ENCODE measurements at regions not wholly inside any gene's neighbourhood (a gene's known extent, or its start where the extent isn't known, plus 50 kb on each side); places are given as distances from the start of the nearest gene placed in this dataset.

DNA sequence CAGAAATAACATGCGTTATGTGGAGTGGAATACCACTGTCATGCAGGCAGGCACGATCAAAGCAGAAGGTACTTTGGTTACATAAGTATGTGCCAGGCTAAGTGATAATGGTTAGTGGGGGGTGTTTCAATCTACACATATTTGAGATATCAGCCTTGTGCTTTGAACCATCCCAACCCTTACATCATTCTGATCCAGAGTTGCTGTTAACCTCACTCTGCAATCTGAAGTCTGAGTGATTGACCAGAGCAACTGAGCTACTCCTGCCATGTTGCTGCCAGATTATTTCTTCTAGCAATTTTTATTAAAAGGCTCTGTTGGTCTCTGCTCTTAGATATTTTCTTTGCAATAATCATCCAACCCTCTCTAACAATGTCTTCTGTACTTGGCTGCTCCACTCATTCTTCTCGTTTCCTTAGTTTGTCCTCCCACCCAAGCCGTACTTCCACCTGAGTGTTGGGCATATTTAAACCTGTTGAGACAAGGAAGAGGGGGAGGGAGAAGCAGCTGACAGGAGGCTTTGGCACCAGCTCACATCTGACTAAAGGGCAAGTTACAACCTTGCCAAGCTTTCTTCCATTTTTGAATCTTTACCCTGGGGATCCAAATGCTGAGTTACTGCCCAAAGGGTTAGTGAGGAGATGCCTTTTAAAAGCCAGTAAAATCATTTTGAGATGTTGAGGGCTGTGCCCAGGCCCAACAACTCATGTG, 114.1 kb upstream of the SESN3 start:
- no peak for DNase-seq

DNA sequence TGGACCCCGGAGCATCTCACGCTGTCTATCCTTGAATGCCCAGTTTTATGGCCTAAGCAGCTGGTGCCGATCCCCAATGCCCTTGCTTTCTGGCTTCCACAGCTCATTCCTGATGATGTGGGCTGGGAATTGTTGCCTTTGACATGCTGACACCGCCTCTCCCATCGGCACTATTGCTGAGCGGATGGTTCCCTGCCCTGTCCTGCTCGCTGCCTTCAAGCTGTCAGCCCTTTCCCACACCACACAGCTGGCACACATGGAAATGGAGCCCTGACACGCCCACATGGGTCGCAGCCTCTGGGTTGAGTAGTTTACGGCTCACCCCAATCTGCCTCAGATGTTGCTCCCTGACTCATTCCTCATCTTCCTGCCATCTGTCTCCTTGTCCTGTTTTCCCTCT, 110.2 kb upstream of the SESN3 start:
- DNase-seq, result no peak

DNA sequence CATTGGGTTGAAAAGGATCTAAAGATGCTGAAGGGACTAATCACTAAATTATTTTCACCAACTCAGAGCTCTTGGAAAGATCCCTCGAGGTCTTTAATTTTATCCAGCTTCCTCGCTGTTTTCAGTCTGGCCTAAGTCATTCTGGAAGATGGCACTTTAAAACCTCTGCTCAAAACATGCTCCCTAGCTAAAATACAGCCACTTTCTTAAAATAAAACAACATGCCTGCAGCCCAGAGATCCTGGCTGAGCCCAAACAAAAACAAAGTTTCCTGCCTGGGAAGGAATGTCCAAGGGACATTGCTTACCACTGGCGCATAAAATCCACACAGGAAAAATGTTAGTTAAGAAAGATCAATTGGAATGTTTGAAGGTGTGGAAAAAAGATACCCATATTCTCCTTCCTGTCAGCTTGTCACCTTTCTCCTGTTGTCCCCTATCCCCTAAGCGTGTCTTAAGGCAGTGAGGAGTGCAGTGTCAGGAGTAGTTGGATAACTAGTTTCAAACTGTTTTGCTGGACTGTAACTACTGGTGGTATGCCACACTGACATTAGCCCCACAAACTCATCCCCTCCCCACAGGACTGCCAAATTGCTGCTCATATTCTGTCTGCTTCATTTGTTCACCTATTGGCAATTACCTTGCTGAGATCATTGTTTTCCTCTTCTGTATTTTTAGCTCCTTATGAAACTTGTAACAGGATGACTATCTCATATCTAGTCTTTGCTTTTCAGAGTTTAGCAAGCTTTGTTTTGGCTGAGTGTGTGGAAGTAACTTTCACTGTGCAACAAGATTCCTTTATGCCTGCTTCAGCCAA, 108.3 kb upstream of the SESN3 start:
- no peak for DNase-seq

DNA sequence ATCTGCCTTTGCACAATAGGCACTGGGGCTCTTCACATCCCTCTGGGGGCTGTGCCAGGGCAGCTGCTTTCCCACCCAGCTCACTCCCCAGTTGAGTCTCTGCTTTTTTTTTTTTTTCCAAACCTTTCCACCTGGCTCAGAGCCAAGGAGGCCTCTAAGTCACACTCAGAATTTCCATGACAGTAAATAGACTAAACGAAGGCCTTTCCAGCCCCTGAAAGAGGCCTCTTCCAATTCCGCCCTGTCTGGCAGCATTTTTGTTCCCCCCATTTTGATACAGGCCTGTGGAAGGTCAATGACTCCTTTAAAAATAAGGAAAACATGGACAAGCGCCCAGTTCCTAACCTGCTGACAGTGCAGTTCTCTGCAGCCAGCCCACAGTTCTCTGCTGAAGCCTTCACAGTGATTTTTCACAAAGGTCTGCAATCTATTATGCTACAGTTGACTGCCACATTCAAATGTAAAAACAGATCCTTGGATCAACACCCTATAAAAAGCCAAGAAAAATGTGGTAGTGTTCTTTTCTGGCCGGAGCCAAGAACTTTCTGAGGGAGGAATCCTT, 107.5 kb upstream of the SESN3 start:
- no peak for DNase-seq

DNA sequence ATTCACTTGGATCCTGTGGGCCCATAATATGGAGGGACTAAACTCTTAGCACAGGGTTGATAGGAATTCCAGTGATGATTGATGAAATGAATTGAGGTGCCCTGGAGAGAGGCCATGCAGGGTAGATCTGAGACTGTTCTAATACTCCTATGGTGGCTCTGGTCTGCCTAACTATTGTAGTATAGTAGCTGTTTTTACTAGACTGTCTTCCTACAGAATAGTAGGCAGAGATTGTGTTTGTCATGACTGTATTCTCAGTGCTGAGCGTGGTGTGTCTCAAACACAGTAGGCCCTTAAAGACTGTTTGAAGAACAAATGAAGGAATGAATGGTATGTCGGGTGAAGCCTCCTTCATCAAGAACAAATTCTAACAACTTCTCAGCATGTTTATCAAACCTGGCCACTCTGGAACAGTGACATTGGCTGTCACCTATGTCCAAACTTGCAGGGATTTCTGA, 107.0 kb upstream of the SESN3 start:
- DNase-seq, result no peak

DNA sequence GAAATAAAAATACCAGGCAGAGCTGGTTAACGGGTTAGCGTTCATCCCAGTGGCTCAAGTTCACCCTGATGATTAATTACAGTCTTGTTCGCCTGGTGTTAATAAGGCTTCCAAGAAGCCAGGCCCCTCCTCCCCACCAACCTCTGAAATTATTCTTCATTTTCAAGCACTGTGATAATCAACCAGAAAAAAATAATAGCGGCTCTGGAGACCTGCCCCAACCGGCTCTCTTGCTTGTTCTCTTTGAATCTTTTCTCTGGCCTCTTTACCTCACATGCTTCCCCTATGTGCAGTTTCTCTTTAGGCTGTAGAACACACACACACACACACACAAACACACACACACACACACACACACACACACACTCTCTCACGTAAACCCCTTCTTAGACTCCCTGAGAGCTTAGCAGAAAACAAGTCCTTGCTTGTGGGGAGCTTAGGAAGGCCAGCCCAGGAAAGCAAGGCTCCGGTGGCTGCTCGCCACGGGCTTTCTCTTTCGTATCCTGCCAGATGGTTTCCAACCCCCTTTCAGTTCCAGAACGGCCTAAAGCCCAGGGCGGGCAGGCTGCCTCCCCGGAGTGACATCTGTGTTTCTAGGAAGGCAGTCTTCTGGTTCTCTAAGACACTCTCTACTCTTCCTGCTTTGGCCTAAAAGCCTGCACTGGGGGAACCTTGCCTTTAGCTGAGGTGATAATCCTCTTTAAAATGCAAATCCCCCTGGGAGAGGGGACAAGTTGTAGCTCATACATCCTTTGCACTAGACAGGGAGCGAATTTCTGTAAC, 106.4 kb upstream of the SESN3 start:
- DNase-seq, result no peak

DNA sequence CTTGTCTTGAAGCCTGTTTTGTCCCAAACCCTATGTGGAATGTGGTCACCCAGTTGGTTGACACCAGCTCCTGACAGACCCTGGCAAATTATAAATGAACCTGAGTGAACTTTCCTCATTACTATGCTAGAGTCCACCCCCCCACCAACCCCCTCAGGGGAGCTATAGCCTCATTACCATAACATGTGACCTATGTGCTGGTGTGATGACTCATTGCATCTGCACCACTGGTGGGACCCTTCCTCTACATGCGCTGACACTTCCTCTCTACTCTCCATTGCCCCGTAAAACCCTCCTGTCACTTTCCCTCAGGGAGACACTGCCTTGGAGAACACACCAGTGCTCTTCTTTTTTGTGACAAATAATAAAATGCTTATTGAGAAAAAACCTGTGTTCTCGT, 105.0 kb upstream of the SESN3 start:
- DNase-seq, result no peak

DNA sequence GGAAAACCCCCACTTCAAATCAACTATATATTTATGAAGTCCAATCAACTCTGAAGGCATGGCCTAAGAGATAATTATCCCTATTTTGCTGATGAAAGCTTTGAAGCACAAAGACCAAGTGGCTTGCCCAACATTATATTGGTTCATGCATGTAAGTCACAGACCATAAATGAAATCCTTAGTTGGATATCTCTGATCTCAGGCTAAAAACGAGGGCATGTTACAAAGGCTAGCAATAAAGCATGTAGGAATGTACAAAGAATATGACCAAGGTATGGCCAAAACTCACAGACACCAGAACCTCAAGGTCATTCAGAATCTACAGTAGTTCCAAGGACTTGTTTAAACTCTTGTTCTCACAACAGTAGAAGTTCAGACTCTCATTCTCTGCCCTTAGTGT, 100.2 kb upstream of the SESN3 start:
- DNase-seq, result no peak

DNA sequence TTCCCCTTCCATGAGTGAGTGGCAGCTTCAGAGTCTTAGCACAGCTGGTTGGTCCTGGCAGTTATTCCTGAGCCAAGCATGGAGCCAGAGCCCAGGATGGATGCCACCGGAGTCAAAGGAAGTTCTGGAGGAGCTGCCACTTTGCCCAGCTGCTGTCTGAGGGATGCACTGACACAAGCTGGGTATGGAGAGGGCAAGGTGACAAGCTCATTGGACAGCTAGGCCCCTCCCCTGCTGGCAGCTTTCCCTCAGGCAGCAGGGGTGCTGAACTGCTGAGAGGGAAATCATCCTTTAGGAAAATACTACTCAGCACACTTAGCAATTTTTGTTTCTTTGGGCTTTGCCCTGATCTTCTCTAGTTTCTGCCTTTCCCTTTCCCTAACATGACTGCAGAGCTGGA, 99.3 kb upstream of the SESN3 start:
- DNase-seq, result no peak

DNA sequence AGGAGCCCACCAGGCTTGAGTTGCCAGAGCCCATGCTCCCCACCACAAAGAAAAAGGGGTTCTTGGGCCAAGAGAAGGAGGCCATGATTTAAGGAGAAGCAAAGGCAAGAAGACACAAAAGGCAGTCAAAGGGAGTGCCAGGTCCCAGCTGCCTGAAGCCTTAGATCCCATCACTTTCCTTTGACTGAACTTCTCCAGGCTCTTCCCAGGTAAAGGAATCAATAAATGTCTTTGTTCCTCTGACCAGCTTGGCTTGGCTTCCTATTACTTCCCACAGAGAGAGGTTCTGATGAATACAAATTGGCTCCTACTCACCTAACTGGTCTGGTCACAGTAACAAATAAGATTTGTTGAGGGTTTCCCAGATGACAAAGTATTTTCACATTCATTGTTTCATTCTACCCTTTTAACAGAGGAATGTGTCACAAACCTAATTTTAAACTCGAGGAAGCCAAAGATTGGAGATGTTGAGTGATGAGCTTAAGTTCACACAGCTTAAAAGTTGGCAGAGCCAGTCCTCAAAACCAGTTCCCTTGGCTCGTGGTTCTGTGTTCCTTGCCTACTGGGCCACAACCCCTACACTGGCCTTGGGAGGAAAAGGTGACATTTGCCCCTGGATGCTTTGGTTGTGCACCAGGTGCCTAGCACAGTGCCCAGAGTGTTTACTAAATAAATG, 96.4 kb upstream of the SESN3 start:
- DNase-seq, result no peak

DNA sequence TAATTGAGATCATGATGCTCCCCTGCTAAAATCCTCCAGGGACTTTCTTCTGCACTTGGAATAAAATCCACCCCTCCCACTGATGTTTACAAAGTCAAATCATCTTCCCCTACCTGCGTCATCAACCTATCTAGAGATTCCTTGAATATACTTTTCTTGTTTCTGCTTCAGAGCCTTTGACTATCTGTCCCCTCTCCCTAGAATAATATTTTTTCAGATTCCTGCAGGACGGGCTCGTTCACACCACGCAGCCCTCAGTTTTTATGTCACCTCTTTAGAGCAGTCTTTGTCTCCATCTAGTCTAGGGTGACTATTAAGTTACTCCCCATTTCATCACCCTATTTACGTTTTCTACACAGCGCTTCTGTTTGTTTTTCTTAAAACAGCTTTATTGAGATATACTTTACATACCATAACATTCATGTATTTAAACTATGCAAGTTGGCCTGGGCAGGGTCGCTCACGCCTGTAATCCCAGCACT, 94.8 kb upstream of the SESN3 start:
- no peak for DNase-seq

DNA sequence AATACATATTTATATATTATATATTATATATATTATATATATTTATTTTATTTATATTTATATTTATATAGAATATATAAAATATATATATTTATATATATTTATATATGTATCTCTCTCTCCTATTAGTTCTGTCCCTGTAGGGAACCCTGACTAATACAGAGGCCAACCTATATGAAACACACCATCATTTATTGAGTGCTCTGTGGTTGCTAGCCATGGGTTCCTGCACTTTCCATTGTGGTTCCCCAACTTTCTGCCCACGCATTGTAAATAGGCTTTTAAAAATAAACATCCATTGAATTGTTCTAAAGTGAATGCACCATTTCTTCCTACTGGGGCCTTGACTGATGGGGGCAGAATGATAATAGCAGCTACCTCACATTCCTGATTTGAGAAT, 93.8 kb upstream of the SESN3 start:
- no peak for DNase-seq

DNA sequence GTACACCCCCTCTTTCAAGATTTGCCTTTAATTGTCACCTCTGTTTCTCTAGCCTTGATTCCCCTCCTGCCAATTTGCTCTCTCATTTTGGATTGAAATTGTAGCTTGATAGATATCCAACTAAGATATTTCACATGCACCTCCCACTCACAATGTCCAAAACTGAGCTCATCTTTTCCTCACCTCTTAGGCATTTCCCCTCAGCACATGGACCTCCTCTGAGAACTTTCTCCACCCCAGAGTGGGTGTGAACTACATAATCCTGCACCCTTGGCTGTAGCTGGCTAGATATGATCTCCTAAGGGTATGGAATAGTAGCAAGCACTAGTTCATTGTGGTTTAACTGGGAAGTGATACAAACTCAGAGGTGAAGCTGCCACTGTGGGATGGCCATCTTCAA, 91.5 kb upstream of the SESN3 start:
- no peak for DNase-seq

DNA sequence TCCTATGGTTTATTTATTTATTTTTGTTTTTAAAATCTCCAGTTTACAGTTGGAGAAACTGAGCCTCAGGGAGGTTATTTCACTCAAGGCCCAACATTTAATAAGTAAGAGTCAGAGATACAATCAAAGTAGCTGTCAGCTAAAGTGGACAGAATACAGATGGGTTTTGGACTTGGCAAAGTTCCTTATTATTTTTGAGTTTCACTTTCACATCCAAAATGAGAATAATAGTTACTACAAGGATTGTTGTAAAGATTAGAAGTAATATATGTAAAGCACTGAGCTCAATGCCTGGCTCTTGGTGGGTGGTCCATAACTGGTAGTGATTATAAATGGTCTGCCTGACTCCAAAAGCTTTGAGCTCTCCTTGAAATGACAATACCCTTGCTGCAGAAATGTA, 87.5 kb upstream of the SESN3 start:
- no peak for DNase-seq

DNA sequence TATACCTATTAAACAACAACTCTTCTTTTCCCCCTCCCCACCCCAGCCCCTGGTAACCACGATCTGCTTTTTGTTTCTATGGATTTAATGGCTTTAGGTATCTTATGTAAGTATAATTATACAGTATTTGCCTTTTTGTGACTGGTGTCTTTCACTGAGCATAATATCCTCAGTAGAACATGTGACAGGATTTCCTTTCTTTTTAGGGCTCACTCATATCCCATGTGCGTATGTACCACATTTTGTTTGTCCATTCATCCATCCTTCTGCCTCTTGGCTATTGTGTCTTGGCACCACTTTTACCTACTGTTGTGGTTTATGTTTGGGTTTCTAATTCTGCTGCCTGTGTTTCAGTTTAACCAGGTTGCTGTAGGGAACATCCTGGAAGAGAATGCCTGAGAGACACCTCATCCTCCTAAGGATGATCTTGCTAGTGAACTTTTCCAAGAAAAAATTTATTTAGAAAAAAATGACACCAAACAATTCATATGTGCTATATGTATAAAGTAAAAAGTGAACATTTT, 77.6 kb upstream of the SESN3 start:
- no peak for DNase-seq

DNA sequence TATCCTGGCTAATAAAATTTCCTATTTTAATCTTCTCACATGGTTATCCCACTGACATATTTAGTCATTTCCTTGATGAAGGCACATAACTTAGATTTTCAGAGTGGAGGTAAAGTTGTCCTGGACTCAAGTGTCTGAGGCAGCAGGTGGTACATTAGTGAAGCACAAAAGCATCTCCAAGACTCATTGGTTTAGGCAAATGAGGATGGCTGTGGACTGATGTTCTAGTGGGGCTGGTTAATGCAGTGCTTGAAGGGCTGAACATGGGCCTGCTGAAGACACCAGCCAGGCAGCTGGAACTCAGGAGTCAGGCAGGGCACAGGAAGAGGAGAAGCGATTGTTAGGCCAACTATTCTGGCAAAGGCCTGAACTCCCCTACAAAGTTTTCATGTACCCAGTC, 76.3 kb upstream of the SESN3 start:
- no peak for DNase-seq

DNA sequence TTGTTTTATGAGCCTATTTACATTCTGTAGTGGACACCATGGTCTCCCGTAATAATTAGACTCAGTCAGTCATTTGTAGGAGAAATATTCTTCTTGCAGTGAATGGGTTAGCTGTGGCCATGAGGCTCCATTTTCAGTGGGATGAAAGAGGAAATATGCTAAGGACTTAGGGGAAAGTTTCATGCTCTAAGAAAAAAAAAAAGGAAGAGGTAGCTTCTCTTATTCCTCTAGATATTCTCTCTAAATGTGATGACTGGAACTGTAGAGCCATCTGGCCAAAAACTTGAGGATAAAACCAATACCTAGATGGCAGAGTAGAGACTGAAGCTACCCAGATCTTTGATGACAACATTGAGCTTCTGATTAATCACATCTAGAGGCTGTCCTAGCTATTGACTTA, 75.8 kb upstream of the SESN3 start:
- no peak for DNase-seq

DNA sequence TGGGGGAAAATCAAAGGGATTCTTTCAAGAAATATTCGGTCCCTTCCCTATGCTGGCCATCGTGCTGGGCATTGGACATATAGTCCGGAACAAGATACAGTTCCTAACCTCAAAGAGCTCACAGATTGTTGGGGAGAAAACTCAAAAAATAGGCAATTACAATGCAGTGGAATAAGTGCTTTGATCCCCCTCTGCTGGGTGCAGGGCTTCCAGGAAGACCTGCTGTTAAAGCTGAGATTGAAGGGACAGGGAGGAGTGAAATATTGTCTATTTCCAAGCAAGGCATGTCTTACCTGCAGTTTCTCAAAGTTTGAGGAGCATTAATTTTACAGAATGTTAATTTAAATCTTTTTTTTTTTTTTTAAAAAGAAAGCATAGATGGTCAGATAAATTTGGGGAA, 75.1 kb upstream of the SESN3 start:
- DNase-seq, result no peak

DNA sequence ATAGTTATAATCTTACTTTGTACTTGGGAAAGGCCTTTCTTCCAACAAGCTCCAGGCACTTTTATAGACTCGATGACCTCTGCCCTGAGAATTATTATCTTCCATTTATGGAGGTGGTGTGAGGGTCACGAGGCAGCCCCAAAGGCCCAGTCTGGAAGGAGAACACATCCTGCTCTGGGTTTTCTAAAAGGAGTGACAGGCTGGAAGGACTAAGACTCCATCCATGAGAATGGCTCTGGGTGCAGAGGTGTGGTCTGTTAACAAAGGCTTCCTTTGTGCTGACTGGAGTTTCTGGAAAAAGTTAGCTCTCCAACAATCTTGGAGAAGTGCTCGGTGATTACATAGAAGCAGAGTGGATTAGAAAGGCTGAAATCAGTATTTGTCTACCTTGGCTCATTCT, 74.7 kb upstream of the SESN3 start:
- no peak for DNase-seq

DNA sequence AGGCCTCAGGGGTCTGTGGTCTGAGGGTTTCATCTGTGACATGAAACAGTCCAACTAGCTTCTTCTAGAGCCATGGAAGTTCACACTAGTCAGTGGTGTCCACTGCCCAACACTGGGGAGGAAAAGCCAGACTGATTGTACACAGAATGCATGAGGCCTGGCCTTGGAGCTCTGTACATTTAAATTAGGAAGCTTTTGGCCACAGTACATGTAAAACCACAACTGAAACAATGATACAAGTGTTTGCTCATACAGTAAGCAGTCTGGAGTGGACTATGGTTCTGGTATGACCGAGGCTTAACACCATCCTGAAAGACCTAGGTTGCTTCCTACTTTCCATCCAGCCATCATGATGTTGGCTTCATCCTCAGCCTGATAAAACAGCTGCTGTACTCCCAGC, 73.8 kb upstream of the SESN3 start:
- DNase-seq, result no peak

DNA sequence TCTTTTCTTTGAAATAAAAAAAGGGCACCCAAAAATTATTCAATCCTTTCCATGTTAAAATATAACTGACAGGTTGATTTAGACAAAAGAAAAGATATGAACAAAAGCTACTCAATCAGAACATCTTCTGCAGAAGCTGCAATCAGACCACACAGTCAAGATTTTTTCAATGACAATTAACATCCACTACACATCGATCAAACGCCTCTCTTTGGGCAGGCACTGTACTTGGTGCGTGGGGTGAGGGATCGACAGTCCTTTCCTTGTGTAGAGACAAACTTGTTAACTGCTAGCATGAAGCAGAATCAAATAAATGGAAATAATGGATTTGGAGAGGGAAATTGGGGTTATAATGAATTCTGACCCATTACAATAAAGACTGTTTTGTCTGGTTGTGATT, 71.2 kb upstream of the SESN3 start:
- no peak for DNase-seq

DNA sequence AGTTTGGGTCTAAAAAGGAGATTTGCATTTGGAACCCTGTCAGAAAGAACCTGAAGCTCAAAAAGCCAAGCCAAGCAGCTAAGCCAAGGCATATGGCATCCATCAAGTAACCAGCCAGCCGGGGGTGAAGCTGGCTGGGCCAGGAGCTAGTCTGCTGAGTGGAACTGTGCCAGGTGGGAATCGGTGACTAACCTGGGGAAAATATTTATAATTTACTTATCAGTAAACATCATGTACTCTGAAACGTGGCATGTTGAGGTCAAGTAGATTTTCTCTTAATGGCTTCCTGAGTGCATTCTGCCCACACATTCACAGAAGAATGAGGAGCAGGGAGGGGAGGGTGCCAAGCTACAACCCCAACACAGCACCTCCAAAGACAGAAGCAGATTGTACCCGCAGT, 70.5 kb upstream of the SESN3 start:
- DNase-seq, result no peak

All from T-helper 9 cell (primary cell).